HG03175 (cell line): ENCODE measurements at regions not wholly inside any gene's neighbourhood (a gene's known extent, or its start where the extent isn't known, plus 50 kb on each side); places are given as distances from the start of the nearest gene placed in this dataset.

Experiments used
- ATAC-seq: cut with Tn5 transposase; IDR thresholded peaks from one replicate; pipeline ENCODE4 v1.9.1; 2021; ENCODE audit warnings: mild to moderate bottlenecking, moderate library complexity; ENCODE audit not compliant: unreplicated experiment

DNA sequence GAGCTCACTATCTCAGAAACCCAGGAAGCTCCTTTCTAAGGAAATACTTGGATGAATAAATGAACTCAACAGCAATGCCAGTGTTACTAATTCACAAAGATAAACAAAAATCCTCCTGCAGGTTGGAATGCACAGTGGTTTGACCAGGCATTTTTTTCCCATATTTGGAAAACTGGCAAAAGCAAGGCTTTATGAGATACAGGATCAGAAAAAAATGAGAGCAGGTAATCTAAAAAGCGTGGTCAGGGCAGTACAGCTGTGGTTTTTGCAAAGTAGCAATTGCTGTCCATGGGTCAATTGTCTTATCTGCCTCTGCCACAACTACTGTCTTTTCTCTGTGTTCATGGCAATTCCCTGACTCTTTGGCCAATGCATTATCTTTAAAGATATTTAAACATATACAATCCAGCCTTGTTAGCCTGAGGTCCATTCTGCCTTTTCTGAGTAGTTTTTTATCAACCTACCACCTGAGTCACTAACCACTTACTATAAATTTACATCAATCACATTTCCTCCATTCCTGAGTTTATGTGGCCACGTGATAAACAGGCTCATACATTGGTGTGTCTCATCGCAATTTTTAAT is 564.5 kb upstream of the IGFBP3 start:
- ATAC-seq, result no peak

DNA sequence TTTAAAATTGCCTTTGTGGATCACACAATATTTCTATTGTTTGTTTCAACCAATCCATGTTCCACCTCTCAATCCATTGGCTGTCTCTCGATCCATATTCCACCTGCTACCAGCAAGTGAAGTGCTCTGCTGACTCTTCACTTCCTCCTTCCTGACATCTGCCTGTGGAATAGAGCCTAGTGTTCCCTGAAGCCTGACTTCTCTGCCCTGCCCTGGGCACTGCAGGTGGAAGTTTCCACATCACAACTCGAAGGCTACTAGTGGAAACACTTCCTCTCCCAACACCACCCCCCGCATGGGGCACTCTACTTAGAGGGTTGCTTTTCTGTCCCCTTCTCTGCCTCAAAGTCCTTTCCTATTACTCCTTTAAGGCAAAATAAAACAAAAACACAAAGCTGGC is 563.8 kb upstream of the IGFBP3 start:
- no peak for ATAC-seq

DNA sequence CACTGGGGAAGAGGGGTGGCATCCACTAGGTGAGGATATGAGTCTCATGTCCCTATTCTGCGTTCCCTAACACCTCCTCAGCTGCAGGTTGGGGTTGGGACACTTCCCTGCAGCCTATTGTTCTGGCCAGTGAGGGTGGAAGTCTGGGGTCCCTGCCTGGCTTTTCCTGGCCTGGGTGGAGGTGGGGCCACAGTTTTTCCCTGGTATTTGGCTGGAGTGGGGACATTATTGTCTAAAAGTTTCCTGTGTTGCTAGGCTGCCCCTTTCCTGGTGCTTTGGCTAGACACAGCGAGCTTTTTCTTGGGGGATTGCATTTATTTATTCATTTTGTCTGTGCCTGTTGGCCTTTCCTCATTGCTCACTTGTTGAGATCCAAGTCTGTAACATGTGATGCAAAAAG is 559.5 kb upstream of the IGFBP3 start:
- ATAC-seq, result no peak

DNA sequence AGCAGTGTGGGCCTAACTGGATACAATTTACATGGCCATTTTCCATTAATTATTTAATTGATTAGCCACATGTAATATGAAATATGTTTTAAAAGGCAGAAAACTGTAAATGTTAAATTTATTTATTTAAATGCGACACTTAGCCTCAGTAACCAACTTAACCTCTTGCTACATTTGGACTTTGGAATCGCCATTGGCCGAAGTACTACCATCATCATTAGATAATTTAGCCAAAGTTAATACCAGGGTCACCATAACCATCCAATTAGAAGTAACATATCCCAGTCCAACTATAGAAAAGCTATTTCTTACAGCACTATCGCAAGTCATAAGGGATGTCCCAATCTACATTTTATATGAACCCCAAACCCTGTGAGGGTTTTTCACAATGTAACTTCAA is 558.6 kb upstream of the IGFBP3 start:
- ATAC-seq, result no peak

DNA sequence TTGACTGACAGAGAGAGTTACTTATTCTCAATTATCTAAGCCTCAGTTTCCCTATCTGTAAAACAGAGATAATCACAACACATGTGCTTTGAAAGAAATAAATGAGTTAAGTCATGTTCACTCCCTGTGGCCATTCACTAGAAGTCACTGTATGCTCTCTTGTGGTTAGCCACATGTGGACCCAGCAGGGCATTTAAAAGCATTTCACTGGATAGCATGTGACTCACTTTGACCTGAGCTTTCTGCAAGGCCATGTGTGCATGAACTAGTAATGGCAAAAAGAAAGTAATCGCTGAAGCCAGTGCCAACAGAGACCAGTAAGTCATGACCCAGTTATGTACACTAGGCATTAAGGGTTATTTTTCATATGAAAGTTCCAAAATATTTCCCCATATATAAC is 557.0 kb upstream of the IGFBP3 start:
- no peak for ATAC-seq

DNA sequence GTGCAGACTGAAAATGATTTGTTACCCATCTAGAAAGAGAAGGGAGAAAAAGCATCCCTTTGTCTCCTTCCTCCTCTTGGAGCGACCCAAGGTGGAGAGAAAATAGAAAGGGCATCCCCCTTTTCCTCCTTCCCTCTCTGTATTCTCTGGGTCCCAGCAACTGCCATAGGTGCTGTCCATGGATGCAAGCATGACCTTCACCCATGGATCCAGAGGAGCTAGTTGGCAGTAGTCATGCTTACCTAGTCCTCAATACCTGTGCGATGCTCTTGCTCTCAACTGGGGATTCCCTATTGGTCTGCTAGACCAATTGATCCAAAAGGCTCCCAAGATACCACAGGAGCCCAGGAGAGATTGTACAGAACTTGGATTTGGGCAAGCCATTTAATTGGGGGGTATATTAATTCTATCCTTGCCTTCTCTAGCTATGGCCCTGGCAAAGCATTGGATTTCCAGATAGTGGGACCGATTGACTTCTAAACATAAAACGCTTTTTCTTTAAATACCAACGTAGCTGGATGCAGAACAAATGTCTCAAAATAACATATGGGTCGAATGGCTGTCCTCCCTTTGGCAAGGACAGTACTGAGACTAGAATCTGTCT is 547.8 kb upstream of the IGFBP3 start:
- ATAC-seq, result no peak

DNA sequence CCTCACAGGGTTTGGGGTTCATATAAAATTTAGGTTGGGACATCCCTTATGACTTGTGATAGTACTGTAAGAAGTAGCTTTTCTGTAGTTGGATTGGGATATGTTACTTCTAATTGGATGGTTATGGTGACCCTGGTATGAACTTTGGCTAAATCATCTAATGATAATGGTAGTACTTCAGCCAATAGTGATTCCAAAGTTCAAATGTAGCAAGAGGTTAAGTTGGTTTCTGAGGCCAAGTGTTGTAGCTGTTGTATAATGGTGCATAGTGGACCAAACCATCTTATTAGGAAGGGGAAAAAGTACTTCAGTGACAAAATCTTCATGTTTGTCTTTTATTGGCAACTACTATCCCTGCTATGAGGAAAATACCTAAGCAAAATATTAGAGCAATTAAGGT is 542.1 kb upstream of the IGFBP3 start:
- ATAC-seq, result no peak

DNA sequence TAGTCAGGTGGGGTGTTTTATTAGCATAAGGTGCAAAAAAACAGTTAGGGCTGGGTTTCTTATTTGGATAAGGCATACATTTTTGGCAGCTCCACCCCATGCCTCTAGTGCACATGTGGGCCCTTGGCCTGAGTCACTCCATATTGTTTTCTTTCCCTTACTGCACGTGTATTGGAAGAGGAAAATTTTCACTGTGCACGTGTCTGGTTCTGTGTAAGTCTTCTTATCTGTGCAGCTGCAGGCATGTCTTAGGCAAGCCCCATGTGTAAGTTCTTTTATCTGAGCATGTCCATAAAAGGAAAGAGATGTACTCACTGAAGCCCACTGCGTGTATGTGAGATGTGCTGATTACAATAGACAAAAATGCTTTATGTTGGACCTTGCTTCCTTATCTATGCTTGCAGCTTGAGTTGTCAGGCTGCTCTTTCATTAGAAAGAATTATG is 540.3 kb upstream of the IGFBP3 start:
- ATAC-seq, result no peak

DNA sequence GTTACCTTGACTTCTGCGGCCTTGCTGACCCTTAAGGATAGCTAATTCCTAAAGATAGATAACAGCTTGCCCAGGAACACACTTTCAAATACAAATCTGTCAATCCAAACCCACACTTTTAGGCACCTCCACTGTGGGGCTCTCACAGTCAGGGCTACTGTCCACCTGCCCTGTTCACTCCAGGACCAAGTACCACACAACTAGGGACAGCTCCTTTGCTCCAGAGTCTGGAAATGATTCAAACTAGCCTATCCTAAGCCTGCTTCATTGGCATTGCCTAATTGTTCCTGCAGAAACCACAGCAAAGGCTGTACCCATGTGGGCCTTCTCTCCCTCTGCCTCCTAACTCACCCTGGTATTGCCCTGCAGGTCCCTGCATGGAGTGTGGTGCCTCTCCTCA is 538.9 kb upstream of the IGFBP3 start:
- ATAC-seq, result no peak

DNA sequence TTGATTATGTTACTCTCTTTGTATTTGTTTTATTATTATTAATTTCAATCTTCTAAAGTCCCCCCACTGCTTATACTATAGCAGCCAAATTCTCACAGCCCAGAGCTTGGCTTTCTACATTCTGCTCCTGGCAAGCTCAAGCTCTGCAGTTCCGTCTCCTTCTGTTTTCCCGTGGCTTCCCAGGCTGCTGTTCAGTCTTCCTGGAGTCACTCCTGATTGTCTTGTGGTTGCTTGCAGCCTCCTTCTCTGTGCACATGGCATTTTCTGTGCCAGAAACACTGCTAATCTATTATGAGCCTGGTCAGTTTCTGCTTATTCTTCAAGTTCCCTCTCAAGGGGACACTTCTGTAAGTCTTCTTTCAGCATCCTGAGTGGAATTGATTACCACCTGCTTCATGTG is 533.7 kb upstream of the IGFBP3 start:
- no peak for ATAC-seq

DNA sequence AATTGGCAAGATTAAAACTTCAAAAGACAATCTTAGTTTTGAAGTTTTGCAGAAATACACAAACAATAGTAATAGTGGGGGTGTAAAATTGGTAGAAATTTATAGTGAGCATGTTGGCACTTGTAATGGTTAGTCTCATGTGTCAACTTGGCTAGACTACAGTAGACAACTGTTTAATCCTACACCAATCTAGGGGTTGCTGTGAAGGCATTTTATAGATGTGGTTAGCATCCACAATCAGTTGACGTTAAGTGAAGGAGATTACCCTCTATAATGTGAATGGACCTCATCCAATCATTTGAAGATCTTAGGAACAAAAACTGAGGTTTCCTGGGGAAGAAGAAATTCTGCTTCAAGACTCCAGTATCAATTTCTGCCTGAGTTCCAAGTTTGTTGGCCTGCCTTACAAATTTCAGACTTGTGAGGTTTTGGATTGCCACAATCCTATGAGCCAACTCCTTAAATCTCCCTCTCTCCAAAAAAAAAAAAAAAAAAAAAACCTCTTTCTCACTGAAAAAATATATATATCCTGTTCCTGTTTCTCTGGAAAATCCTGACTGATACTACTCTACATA is 531.6 kb upstream of the IGFBP3 start:
- ATAC-seq, result no peak

DNA sequence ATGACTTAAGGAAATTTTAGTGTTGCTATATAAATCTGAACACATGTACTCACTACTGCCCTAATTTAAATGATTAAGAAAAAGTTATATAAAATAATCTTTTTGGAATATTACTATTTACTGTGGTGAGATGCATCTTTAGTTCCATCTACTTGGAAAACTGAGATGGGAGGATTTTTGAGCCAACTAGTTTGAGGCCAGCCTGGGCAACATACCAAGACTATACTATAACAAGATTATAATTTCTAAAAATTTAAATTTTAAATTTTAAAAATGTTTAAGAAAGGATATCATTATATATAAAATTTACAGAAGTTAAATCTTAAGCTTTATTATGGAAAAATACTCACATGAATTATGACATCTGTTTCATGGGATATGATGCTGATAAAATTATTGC is 530.8 kb upstream of the IGFBP3 start:
- ATAC-seq, result no peak

DNA sequence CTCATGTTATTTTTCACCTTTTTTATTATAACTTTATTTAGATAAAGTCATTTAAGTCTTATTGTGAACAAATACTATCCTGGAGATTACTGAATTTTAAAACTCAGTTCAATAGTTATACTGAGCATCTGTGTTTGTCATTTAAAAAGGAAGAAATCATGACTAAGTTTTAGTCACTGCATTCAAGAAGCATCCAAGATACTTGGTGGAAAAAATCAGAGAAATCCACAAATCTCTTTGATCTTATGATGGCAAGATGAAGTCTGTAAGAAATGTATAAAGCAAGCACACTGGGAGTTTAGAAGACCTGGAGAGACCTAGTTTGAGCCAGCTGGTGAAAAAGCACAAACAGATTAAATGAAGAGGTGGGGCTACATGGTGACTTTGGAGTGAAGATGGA is 529.8 kb upstream of the IGFBP3 start:
- no peak for ATAC-seq

DNA sequence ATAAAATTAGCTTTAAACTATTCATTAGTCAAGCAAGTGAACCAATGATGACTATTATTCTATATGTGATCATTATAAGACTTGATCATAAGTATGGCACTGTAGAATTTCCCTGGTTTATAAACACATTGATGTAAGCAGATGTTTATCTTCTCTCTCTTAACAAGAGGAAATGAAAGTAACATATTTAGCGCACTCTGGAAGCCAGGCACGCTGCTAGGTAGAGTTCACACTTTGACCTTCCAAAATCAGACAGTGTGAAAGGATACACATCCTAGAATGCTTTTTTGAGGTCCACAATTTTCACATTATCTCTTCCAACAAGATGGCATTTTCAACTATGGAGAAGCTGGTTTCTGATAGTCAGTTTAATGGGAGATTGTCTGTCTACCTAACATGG is 529.4 kb upstream of the IGFBP3 start:
- no peak for ATAC-seq

DNA sequence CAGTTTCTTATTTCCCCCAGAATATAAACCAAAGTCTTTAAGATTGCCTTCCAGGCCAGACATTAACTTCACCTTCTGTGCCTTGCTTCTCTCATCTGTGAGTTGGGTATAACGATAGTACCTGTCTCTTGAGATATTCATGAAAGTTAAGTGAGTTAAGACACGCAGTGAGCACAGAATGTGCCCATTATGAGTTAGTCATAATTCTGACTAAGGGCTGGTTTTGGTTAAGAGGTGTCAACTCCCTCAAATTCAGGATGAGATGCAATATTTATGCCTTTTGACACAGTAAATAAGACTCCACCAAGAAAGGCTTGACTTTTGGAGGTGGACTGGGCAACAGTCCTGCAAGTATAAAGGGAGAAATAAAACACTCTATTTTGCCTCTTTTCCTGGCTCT is 528.7 kb upstream of the IGFBP3 start:
- no peak for ATAC-seq

DNA sequence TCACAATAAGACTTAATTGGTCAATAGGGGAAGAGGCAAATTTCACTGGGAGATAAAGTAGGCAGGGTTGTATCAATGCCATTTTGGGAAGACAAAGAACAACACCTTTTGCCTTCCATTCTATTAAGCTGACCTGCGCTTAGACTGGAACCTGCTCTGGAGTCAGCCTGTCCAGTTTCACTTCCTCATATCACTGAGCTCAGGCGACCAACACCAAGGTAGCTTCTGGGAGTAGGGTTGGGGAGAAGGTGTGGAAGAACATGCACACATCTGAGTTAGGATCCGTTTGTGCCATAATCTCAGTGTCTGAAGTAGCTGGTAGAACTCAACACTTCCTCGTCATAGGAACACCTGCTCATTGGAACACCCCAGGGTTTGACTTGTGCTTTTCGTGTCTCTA is 527.4 kb upstream of the IGFBP3 start:
- no peak for ATAC-seq

DNA sequence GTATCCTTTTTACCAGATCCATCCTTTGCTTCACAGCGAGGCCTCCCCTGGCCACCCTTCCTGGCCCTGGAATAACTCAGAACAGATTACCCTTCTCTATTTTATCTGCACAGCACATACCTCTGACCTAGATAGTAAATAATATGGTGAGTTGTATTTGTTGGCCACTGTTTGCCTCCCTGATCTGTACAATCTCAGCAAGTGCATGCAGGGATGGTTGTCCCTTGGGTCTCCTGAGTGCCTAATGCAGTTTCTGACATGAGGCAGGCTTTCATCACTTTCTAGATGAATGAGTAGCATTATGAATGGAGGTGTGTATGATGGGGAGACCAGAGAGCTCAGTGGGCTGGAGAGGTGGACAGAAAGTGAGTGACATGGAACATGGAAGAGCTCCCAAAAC is 525.1 kb upstream of the IGFBP3 start:
- ATAC-seq, result no peak

DNA sequence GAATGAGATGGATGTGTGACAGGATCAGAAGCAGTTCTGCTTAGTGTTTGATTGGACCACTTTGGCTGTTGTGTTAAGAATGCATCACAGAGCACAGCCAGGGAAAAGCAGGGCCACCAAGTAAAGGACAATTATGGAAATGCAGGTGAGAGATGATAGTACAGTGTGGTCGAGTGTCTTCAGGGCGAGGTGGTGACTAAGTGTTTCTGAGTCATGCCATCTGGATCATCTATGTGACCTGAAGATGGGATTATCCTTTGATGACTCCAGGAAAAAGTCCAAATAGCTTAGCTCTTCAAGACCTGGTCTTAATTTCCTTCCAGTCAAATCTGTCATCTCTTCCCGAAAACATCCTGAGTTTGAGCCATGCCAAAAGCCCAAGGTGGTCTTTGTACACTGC is 523.2 kb upstream of the IGFBP3 start:
- no peak for ATAC-seq

DNA sequence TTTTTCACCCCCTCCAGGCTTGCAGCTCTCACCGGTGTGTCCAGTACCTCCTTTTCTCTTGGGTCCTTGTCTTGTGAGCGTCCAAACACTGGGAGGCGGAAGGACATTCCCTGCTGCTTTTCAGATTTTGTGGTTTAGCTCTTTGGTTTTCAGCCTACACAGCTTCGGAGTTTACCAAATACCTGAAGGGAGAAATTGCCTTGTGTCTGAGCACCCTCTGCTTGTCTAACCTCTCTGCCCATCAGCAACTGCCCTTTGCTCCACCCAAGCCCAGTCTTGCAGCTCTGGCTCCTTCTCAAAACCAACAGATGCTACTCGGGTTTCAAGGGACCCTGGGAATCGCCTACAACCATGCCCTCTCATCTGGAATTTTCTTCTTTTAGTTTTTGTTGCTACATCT is 519.1 kb upstream of the IGFBP3 start:
- ATAC-seq, result no peak

DNA sequence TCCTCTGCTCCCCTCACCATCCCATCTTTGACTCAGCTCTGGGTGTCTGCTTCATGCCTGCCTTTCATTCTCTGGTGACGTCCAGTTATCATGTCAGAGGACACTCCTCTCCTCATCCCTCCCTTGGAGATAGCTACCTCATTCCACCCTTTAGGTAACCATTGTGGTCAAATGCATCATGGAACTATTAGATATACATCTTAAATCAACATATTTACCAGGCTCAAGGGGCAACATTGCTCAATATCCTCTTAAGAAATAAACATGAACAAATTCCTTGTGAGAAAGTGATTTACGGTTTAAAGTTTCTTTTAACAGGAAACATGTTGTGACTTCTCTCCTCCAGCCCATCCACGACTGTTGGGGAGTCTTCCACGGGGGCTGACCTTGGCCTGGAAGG is 511.6 kb upstream of the IGFBP3 start:
- ATAC-seq, result no peak

DNA sequence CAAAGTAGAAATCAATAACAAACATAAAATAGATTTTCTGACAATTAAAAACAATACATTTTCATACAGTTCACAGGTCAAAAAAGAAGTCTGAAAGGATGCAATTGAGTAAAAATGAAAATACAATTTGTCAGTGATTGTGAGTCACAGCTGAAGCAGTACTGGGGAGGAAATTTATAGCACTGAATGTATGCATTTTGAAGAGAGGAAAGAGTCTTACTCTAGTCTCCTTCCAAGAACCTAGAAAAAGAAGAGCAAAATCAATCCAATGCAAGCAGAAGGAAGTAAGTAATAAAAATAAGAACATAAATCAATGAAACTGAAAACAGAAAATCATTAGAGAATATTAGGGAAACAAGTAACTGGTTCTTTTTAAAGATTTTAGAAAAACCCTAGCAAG is 507.2 kb upstream of the IGFBP3 start:
- no peak for ATAC-seq

DNA sequence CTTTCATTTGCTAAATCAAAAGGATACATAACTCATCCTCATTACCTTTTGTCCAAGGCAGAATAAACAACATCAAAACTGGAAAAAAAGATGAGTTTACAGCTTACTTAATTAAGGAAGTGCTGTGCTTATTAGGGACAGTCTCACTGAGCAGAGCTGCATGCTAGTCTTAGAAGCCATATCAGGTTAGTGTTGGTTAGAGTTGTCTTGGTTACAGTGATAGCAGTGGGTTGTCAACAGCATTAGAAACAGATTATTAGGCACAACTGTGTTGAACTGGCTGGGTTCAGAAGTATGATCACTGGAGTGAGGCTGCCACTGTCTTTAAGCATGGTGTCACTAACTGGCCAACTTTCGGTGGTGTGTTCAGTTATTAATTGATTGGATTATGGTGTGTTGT is 503.9 kb upstream of the IGFBP3 start:
- ATAC-seq, result no peak
